ENCODE measurements at regions not wholly inside any gene's neighbourhood (a gene's known extent, or its start where the extent isn't known, plus 50 kb on each side); places are given as distances from the start of the nearest gene placed in this dataset.

DNA sequence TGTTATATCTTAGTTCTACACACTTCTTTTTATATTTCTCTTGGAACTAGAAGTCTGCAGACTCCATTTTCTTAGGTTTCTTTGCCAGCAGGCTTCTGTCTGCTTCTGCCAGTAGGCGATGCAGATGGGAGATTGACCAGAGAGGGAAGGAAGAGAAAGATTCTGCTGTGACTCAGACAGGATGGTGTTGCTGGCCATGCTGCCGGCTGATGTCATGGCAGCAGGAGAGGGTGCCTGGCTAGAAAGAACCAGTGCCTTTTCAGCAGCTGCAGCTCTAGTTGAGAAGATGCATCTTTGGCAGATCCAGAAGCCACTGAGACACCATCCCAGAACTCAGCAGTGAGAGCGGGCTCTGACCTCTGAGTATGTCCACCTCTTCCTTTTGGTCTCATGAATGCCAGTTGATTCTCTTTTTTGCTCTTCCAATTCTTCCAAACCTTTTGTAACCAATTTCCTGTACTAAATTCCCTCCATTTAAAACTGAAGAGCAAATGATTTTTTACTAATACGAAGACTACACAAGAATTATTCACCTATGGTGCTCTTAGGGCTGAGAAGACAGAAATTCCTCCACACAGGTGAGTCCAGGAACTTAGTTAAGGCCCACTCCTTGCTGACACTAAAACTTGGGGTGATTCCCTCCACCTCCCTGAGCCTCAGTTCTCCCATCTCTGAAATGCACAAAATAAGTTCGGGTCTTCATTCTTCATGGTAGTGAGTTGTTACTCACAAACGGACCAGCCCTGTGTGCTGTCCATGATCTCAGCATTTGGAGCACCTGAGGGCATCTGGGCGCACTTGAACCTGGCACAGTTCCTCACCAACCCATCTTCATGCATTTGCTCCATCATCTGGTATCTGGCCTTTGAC is 200.7 kb downstream of the MYCN start:
- TF ChIP-seq, protein P1, sequence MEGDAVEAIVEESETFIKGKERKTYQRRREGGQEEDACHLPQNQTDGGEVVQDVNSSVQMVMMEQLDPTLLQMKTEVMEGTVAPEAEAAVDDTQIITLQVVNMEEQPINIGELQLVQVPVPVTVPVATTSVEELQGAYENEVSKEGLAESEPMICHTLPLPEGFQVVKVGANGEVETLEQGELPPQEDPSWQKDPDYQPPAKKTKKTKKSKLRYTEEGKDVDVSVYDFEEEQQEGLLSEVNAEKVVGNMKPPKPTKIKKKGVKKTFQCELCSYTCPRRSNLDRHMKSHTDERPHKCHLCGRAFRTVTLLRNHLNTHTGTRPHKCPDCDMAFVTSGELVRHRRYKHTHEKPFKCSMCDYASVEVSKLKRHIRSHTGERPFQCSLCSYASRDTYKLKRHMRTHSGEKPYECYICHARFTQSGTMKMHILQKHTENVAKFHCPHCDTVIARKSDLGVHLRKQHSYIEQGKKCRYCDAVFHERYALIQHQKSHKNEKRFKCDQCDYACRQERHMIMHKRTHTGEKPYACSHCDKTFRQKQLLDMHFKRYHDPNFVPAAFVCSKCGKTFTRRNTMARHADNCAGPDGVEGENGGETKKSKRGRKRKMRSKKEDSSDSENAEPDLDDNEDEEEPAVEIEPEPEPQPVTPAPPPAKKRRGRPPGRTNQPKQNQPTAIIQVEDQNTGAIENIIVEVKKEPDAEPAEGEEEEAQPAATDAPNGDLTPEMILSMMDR (IDR thresholded peaks at IDR 0.05; ENCODE audit: low read depth, low read length) = no peak
- peaks cover 33% of the 10 kb centered on the region for H3K4me1 ChIP-seq
- peaks cover 30% of the 10 kb centered on the region for H3K9me3 ChIP-seq
- DNase-seq = peak; percentile 100
- H3K36me3 ChIP-seq = no peaks in the 10 kb centered on the region
- H3K27me3 ChIP-seq = no peaks in the 10 kb centered on the region
- H3K4me3 ChIP-seq (ENCODE audit: low read depth, low read length) = no peak overlapping the region

DNA sequence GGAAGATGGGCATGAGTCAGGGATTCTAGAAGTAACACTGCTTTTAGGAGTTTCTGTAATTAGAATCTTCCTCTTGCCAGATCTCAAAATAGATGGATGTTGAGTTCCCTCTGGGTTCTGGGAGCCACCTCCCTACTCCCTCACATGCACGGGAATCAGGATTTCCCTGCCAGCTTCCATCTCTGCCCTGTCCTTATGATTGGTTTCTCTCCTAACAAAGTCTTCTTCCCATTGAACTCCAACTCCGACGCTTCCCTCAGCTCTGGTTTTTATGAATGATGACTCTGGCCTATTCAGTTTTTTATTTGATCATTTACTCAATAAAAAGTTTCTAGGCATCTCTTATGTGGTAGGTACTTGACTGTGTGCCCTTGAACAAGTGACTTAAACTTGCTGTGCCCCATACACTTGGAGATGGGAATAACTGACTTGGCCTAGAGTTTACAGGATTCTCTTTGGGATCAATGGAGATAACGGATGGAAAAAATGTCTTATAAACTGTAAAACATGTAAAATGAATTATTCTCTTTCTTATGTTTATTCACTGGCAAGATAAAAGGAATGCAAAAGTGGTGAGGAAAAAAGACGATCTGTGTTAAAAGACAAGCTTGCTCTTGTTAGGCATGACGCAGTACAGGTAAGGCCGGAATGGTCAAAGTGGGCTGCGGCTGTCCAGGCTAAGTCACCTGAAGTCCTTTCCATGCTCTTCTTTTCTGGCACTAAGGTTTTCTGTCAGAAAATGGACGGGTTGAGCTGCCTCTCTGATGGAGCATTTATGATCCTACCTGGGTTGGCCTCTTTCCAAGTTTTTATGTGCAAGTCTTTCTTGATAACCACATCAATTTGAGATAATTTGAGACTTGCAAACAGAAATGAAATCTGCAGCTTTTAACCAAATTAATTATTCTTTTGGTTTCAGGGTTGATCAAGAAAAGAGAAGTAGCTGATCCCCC is 199.6 kb downstream of the MYCN start:
- TF ChIP-seq, protein P1 (IDR thresholded peaks at IDR 0.05; ENCODE audit: low read depth, low read length) = no peak
- DNase-seq = peak; percentile 98
- no peaks in the 10 kb centered on the region for H3K36me3 ChIP-seq
- H3K4me1 ChIP-seq = peaks cover 33% of the 10 kb centered on the region
- peaks cover 32% of the 10 kb centered on the region for H3K9me3 ChIP-seq
- no peaks in the 10 kb centered on the region for H3K27me3 ChIP-seq
- no peak overlapping the region for H3K4me3 ChIP-seq (ENCODE audit: low read depth, low read length)

DNA sequence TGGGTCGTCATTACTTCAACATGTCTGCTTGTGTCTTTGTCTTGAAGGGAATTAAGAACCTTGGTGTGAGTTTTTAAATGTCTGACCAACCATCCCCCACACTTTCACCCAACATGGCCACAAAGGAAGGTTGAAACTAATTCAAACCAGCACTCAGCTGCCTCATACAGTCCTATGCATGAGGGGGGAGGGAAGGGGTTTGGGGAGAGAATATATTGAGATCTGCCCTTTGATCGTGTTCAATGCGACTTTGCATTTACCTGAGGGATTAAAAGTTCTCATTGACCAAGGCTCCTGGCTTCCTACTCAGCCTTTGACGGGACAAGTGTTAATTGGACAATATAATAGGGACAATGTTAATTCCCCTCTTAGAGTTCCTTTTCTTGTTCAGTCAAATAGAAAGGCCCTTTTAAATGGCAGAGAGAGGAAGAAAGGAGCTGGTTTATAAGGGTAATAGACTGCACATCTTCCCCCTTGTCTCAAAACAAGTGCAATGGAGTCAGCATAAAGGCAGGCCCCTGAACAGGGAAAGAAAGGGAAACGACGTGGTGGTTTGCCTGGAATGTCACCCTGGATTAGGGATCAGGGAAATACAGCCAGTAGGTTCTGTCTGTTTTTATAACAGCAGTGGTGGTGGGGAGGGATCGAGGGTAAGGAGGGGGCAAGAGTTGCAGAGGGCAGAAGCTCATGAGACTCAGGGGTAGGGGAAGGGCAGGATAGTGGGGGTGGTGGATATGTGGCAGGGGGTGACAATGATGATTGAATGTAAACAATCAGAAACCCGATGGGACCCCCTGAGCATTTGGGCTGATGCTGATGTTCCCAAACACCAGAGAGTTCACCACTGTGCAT is 198.7 kb downstream of the MYCN start:
- peak; percentile 98 for DNase-seq
- no peak overlapping the region for H3K4me3 ChIP-seq (ENCODE audit: low read depth, low read length)
- no peaks in the 10 kb centered on the region for H3K36me3 ChIP-seq
- peaks cover 34% of the 10 kb centered on the region for H3K9me3 ChIP-seq
- H3K4me1 ChIP-seq = peaks cover 37% of the 10 kb centered on the region
- H3K27me3 ChIP-seq = no peaks in the 10 kb centered on the region
- TF ChIP-seq, protein P1 (IDR thresholded peaks at IDR 0.05; ENCODE audit: low read depth, low read length) = no peak

DNA sequence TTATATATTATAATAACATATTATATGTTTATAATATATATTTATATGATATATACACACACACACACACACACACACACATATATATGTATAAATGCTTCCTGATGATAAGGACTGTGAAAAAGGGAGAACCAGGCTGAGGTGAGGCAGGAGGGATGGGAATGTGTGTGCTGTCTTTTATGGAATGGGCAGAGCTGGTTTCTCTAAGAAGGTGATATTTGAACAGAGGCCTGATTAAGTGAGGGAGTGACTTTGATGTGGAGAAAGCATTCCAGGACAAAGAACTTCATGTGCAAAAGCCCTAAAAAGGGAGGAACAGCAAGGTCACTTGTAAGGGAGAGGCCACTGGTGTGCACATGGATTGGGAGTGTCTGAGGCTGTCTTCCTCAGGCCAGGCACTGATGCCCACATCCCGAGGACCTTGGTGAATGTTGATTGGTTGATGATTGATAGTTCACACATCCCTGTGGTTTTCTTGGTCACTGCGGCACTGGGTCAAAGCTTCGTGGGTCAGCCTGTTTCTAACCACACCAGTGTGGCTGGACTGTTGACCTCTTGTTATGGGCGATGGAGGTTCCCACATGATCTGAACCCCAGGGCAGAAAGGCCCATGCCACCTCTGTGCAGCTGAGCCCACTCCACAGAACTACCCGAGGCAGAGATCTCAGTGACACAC is 196.9 kb downstream of the MYCN start:
- Histone ChIP-seq H3K4me3 (ENCODE audit: low read depth, low read length) (no peak overlapping the region), H3K9me3 (peaks cover 32% of the 10 kb centered on the region), H3K27me3 (no peaks in the 10 kb centered on the region), H3K4me1 (peaks cover 31% of the 10 kb centered on the region), H3K36me3 (no peaks in the 10 kb centered on the region)
- TF ChIP-seq, protein P1 (IDR thresholded peaks at IDR 0.05; ENCODE audit: low read depth, low read length) = no peak
- peak; percentile 98 for DNase-seq

DNA sequence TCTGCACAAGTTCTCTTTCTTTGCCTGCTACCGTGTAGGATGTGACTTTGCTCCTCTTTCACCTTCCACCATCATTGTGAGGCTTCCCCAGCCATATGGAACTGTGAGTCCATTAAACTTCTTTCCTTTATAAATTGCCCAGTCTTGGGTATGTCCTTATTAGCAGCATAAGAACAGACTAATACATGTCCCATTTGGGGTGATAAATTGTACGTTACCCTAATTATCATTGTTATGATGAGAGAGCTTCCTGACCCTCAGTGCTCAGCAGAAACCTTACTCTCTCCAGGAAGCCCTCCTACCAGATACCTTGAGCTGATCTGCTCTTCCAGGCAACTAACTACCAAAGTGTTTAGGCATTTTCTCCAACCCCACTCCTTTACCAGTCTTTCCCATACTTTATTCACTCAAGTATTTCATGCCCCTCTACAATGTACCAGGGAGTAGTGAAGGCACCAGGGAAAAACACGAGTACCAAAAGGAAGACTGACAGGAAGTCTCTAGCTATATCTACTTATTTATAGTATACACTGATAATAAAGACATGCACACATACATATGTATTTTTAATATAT is 196.2 kb downstream of the MYCN start:
- DNase-seq = peak; percentile 83
- Histone ChIP-seq H3K4me1 (peaks cover 28% of the 10 kb centered on the region), H3K36me3 (no peaks in the 10 kb centered on the region), H3K27me3 (no peaks in the 10 kb centered on the region), H3K4me3 (ENCODE audit: low read depth, low read length) (no peak overlapping the region), H3K9me3 (peaks cover 32% of the 10 kb centered on the region)
- TF ChIP-seq, protein P1 (IDR thresholded peaks at IDR 0.05; ENCODE audit: low read depth, low read length) = no peak
